ENCODE measurements at regions not wholly inside any gene's neighbourhood (a gene's known extent, or its start where the extent isn't known, plus 50 kb on each side); places are given as distances from the start of the nearest gene placed in this dataset.
A peak's percentile ranks its signal among the peaks of the same experiment; 100 is the strongest.

GRCh38 chr16:85520853-85521521 is 92.1 kb upstream of the GSE1 start:
- H3K9me3 ChIP-seq (ENCODE audit: low read depth), result no peaks in the 10 kb centered on the region
- peaks cover 34% of the 10 kb centered on the region for H3K4me1 ChIP-seq (ENCODE audit: low read depth)
- no peak for DNase-seq (ENCODE audit: low read depth in 1 of 2, low spot score in 1 of 2)
- H3K36me3 ChIP-seq, result no peaks in the 10 kb centered on the region
- TF ChIP-seq CTCF (IDR thresholded peaks at IDR 0.05; ENCODE audit: low read depth, low read length), result no peak
- H3K4me3 ChIP-seq, result no peak overlapping the region
- no peak overlapping the region for H3K27ac ChIP-seq
- H3K27me3 ChIP-seq, result no peaks in the 10 kb centered on the region

- Histone ChIP-seq H3K27me3 (no peaks in the 10 kb centered on the region), H3K36me3 (no peaks in the 10 kb centered on the region), H3K4me1 (ENCODE audit: low read depth) (peaks cover 36% of the 10 kb centered on the region), H3K9me3 (ENCODE audit: low read depth) (no peaks in the 10 kb centered on the region), H3K27ac (no peak overlapping the region), H3K4me3 (no peak overlapping the region)
- no peak for DNase-seq (ENCODE audit: low read depth in 1 of 2, low spot score in 1 of 2)
- TF ChIP-seq CTCF (IDR thresholded peaks at IDR 0.05; ENCODE audit: low read depth, low read length), result no peak
Measured at GRCh38 chr16:85521552-85522307, 91.4 kb upstream of the GSE1 start.

- H3K4me3 ChIP-seq, result no peak overlapping the region
- H3K36me3 ChIP-seq, result no peaks in the 10 kb centered on the region
- no peaks in the 10 kb centered on the region for H3K9me3 ChIP-seq (ENCODE audit: low read depth)
- DNase-seq (ENCODE audit: low read depth in 1 of 2, low spot score in 1 of 2), result no peak
- no peaks in the 10 kb centered on the region for H3K27me3 ChIP-seq
- TF ChIP-seq CTCF (IDR thresholded peaks at IDR 0.05; ENCODE audit: low read depth, low read length), result no peak
- peaks cover 43% of the 10 kb centered on the region for H3K4me1 ChIP-seq (ENCODE audit: low read depth)
- peak overlapping the region; percentile 70 for H3K27ac ChIP-seq
Measured at GRCh38 chr16:85522308-85522841, 90.7 kb upstream of the GSE1 start.

- TF ChIP-seq CTCF (IDR thresholded peaks at IDR 0.05; ENCODE audit: low read depth, low read length), result no peak
- Histone ChIP-seq H3K27me3 (no peaks in the 10 kb centered on the region), H3K9me3 (ENCODE audit: low read depth) (no peaks in the 10 kb centered on the region), H3K27ac (peak overlapping the region; percentile 70), H3K4me1 (ENCODE audit: low read depth) (peaks cover 49% of the 10 kb centered on the region), H3K36me3 (no peaks in the 10 kb centered on the region), H3K4me3 (no peak overlapping the region)
- peak in 1 of 2 donors; percentile 71 for DNase-seq (ENCODE audit: low read depth in 1 of 2, low spot score in 1 of 2)
Measured at GRCh38 chr16:85522842-85523601, 90.1 kb upstream of the GSE1 start.

- peak; percentile 75 to 86 for DNase-seq (ENCODE audit: low read depth in 1 of 2, low spot score in 1 of 2)
- no peak for TF ChIP-seq CTCF (IDR thresholded peaks at IDR 0.05; ENCODE audit: low read depth, low read length)
- peak overlapping the region; percentile 70 for H3K27ac ChIP-seq
Measured at GRCh38 chr16:85523602-85524364, 89.3 kb upstream of the GSE1 start.

More at GRCh38 chr16:85523602-85524364, 89.3 kb upstream of the GSE1 start:
- H3K27me3 ChIP-seq, result no peaks in the 10 kb centered on the region
- no peaks in the 10 kb centered on the region for H3K9me3 ChIP-seq (ENCODE audit: low read depth)
- H3K4me1 ChIP-seq (ENCODE audit: low read depth), result peaks cover 50% of the 10 kb centered on the region
- H3K36me3 ChIP-seq, result no peaks in the 10 kb centered on the region
- H3K4me3 ChIP-seq, result no peak overlapping the region
